Astrocyte (in vitro differentiated cells and primary cell): ENCODE measurements at regions not wholly inside any gene's neighbourhood (a gene's known extent, or its start where the extent isn't known, plus 50 kb on each side); places are given as distances from the start of the nearest gene placed in this dataset.

Source experiments
- DNase-seq: peaks from one replicate; pipeline ENCODE4 v3.0.0-alpha.2; 2010; ENCODE audit warnings: low read depth
- FAIRE-seq: peaks from 2 replicates; lab custom pipeline; 2011; peaks lifted over from hg19 to GRCh38; lab: Jason Lieb, UNC
- H2AFZ ChIP-seq: 2 replicates; pipeline ENCODE4 v1.6.0; 2012; ENCODE audit warnings: low read depth, low read length, inconsistent platforms
- H3K27ac ChIP-seq: 2 replicates; pipeline ENCODE4 v1.5.1; 2011; ENCODE audit warnings: low read depth, low read length, inconsistent platforms
- H3K27me3 ChIP-seq: 2 replicates; pipeline ENCODE4 v1.6.0; 2011; ENCODE audit warnings: low read length, inconsistent platforms; ENCODE audit not compliant: insufficient read depth
- H3K36me3 ChIP-seq: 2 replicates; pipeline ENCODE4 v1.5.1; 2011; ENCODE audit warnings: low read length, inconsistent platforms; ENCODE audit not compliant: insufficient read depth
- H3K4me1 ChIP-seq: 2 replicates; pipeline ENCODE4 v1.5.1; 2011; ENCODE audit warnings: low read length, inconsistent platforms; ENCODE audit not compliant: insufficient read depth
- H3K4me2 ChIP-seq: 2 replicates; pipeline ENCODE4 v1.6.0; 2012; ENCODE audit warnings: low read length, inconsistent platforms
- H3K4me3 ChIP-seq: 2 replicates; pipeline ENCODE4 v1.5.1; 2011; ENCODE audit warnings: low read depth, mild to moderate bottlenecking, low read length, inconsistent platforms; ENCODE audit not compliant: insufficient read depth
- H3K79me2 ChIP-seq: 2 replicates; pipeline ENCODE4 v1.6.0; 2012; ENCODE audit warnings: mild to moderate bottlenecking, low read length, inconsistent platforms; ENCODE audit not compliant: insufficient read depth
- H3K9ac ChIP-seq: 2 replicates; pipeline ENCODE4 v1.6.0; 2012; ENCODE audit warnings: mild to moderate bottlenecking, low read length, inconsistent platforms
- H3K9me3 ChIP-seq: 2 replicates; pipeline ENCODE4 v1.5.1; 2012; ENCODE audit warnings: low read depth, mild to moderate bottlenecking, low read length, inconsistent platforms; ENCODE audit not compliant: insufficient read depth
- H4K20me1 ChIP-seq: 2 replicates; pipeline ENCODE4 v1.6.0; 2012; ENCODE audit warnings: low read length, inconsistent platforms; ENCODE audit not compliant: insufficient read depth
- H3K27ac Mint-ChIP-seq: one replicate; pipeline ENCODE4 v1.8.0; 2021; ENCODE audit warnings: mild to moderate bottlenecking, mixed read lengths; ENCODE audit not compliant: unreplicated experiment
- H3K27me3 Mint-ChIP-seq: one replicate; pipeline ENCODE4 v1.8.0; 2021; ENCODE audit warnings: low read depth, mixed read lengths; ENCODE audit not compliant: unreplicated experiment
- H3K36me3 Mint-ChIP-seq: one replicate; pipeline ENCODE4 v1.8.0; 2021; ENCODE audit warnings: low read depth, mixed read lengths; ENCODE audit not compliant: unreplicated experiment
- H3K4me1 Mint-ChIP-seq: one replicate; pipeline ENCODE4 v1.8.0; 2021; ENCODE audit warnings: low read depth, mixed read lengths; ENCODE audit not compliant: unreplicated experiment
- H3K4me3 Mint-ChIP-seq: one replicate; pipeline ENCODE4 v1.8.0; 2021; ENCODE audit warnings: mild to moderate bottlenecking, moderate library complexity, mixed read lengths; ENCODE audit not compliant: unreplicated experiment
- H3K9me3 Mint-ChIP-seq: one replicate; pipeline ENCODE4 v1.8.0; 2021; ENCODE audit warnings: mild to moderate bottlenecking, mixed read lengths; ENCODE audit not compliant: unreplicated experiment
- EZH2 ChIP-seq: IDR thresholded peaks from 2 replicates; pipeline ENCODE4 v1.6.1; 2012; ENCODE audit warnings: mild to moderate bottlenecking, low read length, inconsistent platforms; ENCODE audit not compliant: insufficient read depth
- TF ChIP-seq, protein P1 (sequence below): IDR thresholded peaks from 2 replicates; pipeline ENCODE4 v1.5.1; 2011; ENCODE audit warnings: low read depth, mild to moderate bottlenecking, inconsistent platforms, low read length, moderate library complexity; ENCODE audit not compliant: insufficient read depth

DNA sequence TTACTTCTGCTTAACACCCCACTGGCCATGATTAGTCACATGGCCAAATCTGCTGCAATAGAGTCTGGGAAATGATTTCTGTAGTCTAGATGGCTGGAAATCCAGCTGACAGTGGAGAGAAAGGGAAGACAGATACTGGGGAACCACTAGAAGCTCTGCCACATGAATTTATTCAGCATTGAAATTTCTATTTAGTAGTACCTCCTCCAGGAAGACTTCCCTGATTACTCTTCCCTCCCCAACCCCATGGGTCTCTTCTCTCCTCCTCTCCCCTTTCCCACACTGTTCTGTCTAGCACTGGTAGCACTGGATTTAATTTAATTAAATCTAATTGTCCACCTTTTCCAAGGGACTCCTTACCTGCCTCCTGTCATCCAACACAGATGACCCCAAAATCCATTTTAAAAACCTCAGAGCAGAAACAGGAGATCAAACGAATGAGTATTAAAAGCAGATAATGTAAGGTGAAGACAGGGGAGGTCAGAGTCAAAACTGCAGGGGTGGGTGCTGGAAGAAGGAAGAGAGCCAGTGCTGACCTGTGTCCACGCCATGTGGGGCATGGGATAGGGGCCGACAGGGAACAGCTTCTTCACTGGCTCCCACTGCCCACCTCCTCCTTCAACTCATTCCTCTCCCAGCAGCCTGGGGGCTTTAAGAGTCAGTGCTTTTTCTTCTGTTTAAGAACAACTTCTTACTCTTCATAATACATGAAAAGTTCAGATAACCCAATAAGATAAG, 169.2 kb upstream of the HS6ST1 start:
- Histone ChIP-seq H3K27ac (no peak overlapping the region), H3K4me2 (no peak overlapping the region), H4K20me1 (no peaks in the 10 kb centered on the region), H3K9me3 (no peaks in the 10 kb centered on the region), H3K4me1 (no peaks in the 10 kb centered on the region), H2AFZ (no peak overlapping the region), H3K4me3 (no peak overlapping the region), H3K79me2 (no peaks in the 10 kb centered on the region), H3K27me3 (no peaks in the 10 kb centered on the region), H3K9ac (no peak overlapping the region), H3K36me3 (no peaks in the 10 kb centered on the region)
- Mint-ChIP-seq H3K4me1 (peaks cover 32% of the 10 kb centered on the region), H3K27me3 (peaks cover 8% of the 10 kb centered on the region), H3K27ac (no peak overlapping the region), H3K4me3 (no peak overlapping the region), H3K9me3 (no peaks in the 10 kb centered on the region), H3K36me3 (no peaks in the 10 kb centered on the region)
- TF ChIP-seq, protein P1, sequence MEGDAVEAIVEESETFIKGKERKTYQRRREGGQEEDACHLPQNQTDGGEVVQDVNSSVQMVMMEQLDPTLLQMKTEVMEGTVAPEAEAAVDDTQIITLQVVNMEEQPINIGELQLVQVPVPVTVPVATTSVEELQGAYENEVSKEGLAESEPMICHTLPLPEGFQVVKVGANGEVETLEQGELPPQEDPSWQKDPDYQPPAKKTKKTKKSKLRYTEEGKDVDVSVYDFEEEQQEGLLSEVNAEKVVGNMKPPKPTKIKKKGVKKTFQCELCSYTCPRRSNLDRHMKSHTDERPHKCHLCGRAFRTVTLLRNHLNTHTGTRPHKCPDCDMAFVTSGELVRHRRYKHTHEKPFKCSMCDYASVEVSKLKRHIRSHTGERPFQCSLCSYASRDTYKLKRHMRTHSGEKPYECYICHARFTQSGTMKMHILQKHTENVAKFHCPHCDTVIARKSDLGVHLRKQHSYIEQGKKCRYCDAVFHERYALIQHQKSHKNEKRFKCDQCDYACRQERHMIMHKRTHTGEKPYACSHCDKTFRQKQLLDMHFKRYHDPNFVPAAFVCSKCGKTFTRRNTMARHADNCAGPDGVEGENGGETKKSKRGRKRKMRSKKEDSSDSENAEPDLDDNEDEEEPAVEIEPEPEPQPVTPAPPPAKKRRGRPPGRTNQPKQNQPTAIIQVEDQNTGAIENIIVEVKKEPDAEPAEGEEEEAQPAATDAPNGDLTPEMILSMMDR = no peak
- no peak for TF ChIP-seq EZH2
- DNase-seq (no peak), FAIRE-seq (no peak)

DNA sequence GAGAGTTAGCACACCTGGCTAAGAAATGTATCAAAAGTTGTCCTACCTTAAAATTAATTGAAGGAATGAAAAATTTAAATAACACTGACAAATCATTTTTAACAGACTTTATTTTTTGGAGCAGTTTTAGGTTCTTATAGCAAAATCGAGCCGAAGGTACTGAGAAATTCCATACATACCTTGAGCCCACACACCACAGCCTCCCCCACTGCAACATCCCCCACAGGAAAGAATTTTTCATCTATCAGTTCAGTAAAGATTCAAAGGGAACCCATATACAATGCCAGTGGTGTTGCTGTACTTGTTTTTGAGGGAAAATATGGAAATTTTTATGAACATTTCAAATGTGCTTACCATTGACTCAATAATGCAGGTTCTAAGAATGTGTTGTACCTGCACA, 169.8 kb upstream of the HS6ST1 start:
- Mint-ChIP-seq H3K9me3 (no peaks in the 10 kb centered on the region), H3K36me3 (no peaks in the 10 kb centered on the region), H3K27me3 (peaks cover 8% of the 10 kb centered on the region), H3K27ac (no peak overlapping the region), H3K4me1 (peaks cover 32% of the 10 kb centered on the region), H3K4me3 (no peak overlapping the region)
- H3K9me3 ChIP-seq = no peaks in the 10 kb centered on the region
- no peak overlapping the region for H2AFZ ChIP-seq
- H3K27me3 ChIP-seq = no peaks in the 10 kb centered on the region
- H3K9ac ChIP-seq = no peak overlapping the region
- FAIRE-seq (no peak), DNase-seq (peak; percentile 11)
- H3K27ac ChIP-seq = no peak overlapping the region
- peak overlapping the region; percentile 13 for H3K4me2 ChIP-seq
- H3K79me2 ChIP-seq = no peaks in the 10 kb centered on the region
- H3K4me1 ChIP-seq = no peaks in the 10 kb centered on the region
- H4K20me1 ChIP-seq = no peaks in the 10 kb centered on the region
- TF ChIP-seq, protein P1 = no peak
- no peak for TF ChIP-seq EZH2
- no peaks in the 10 kb centered on the region for H3K36me3 ChIP-seq
- no peak overlapping the region for H3K4me3 ChIP-seq
